SU-DHL-6 (cell line): ENCODE measurements at regions not wholly inside any gene's neighbourhood (a gene's known extent, or its start where the extent isn't known, plus 50 kb on each side); places are given as distances from the start of the nearest gene placed in this dataset.

Experiments used
- H2AFZ ChIP-seq: fragments of 200-600 bp; sonication (generic); 2 replicates; pipeline ENCODE4 v1.6.1; 2014; ENCODE audit warnings: low read depth, mild to moderate bottlenecking, moderate library complexity, mixed read lengths, antibody characterized with exemption, low read length; ENCODE audit not compliant: severe bottlenecking
- H3F3A ChIP-seq: fragments of 200-600 bp; shearing (Covaris generic); 2 replicates; pipeline ENCODE4 v1.6.0; 2016; ENCODE audit warnings: antibody characterized with exemption, mild to moderate bottlenecking; ENCODE audit not compliant: insufficient read depth
- H3K27ac ChIP-seq: fragments of 200-600 bp; sonication (generic); 2 replicates; pipeline ENCODE4 v1.5.1; 2016; ENCODE audit warnings: low read depth, mild to moderate bottlenecking, low read length, moderate library complexity, mixed read lengths
- H3K27me3 ChIP-seq: fragments of 200-600 bp; sonication (generic), shearing (Covaris generic); 2 replicates; pipeline ENCODE4 v1.6.0; 2014; ENCODE audit warnings: mild to moderate bottlenecking, low read length
- H3K36me3 ChIP-seq: fragments of 200-600 bp; sonication (generic); 2 replicates; pipeline ENCODE4 v1.6.1; 2014; ENCODE audit warnings: mild to moderate bottlenecking, low read length, mixed read lengths
- H3K4me2 ChIP-seq: fragments of 300-600, 200-600 bp; shearing (Covaris generic), sonication (generic); 2 replicates; pipeline ENCODE4 v1.6.0; 2014; ENCODE audit warnings: low read length, low read depth, mild to moderate bottlenecking; ENCODE audit not compliant: poor library complexity, severe bottlenecking
- H3K4me3 ChIP-seq: fragments of 200-600 bp; sonication (generic); 2 replicates; pipeline ENCODE4 v1.5.1; 2014; ENCODE audit warnings: antibody characterized with exemption, low read length, mild to moderate bottlenecking, mixed read lengths; ENCODE audit not compliant: insufficient read depth, poor library complexity, severe bottlenecking
- H3K79me2 ChIP-seq: fragments of 200-600 bp; sonication (generic); 2 replicates; pipeline ENCODE4 v1.6.1; 2014; ENCODE audit warnings: mild to moderate bottlenecking, low read length, moderate library complexity; ENCODE audit not compliant: insufficient read depth
- H3K9ac ChIP-seq: fragments of 200-600 bp; sonication (generic); 2 replicates; pipeline ENCODE4 v1.7.0; 2014; ENCODE audit warnings: mild to moderate bottlenecking, low read length
- H3K9me2 ChIP-seq: fragments of 200-600 bp; sonication (generic); replicated peaks from 2 replicates; pipeline ENCODE4 v1.6.1; 2014; ENCODE audit warnings: low read length; ENCODE audit not compliant: insufficient read depth
- H3K9me3 ChIP-seq: fragments of 200-600 bp; sonication (generic); 2 replicates; pipeline ENCODE4 v1.6.1; 2014; ENCODE audit warnings: low read length, mixed read lengths; ENCODE audit not compliant: insufficient read depth
- H4K20me1 ChIP-seq: fragments of 200-600 bp; sonication (generic); 2 replicates; pipeline ENCODE4 v1.6.1; 2014; ENCODE audit warnings: low read depth, mild to moderate bottlenecking, antibody characterized with exemption, low read length, moderate library complexity, mixed read lengths
- CTCF ChIP-seq: fragments of 200-600 bp; sonication (generic); IDR thresholded peaks from one replicate; pipeline ENCODE4 v1.5.1; 2017; ENCODE audit warnings: antibody characterized with exemption, mild to moderate bottlenecking, low read length, moderate library complexity; ENCODE audit not compliant: insufficient read depth, poor library complexity, severe bottlenecking
- EZH2phosphoT487 ChIP-seq: fragments of 200-600 bp; sonication (generic), shearing (Covaris generic); conservative IDR thresholded peaks from 2 replicates; pipeline ENCODE4 v1.6.1; 2018; ENCODE audit warnings: mild to moderate bottlenecking, antibody characterized with exemption, low read length, moderate library complexity, mixed read lengths

GRCh38 chr3:59385547-59385946, 335.7 kb upstream of the CFAP20DC start:
- H3K36me3 ChIP-seq: no peaks in the 10 kb centered on the region
- no peaks in the 10 kb centered on the region for H3K9me3 ChIP-seq
- no peak overlapping the region for H3K4me3 ChIP-seq
- H3K9me2 ChIP-seq: no peaks in the 10 kb centered on the region
- H3K4me2 ChIP-seq: no peak overlapping the region
- no peak overlapping the region for H3K9ac ChIP-seq
- H3K27me3 ChIP-seq: no peaks in the 10 kb centered on the region
- no peaks in the 10 kb centered on the region for H3K79me2 ChIP-seq
- H3F3A ChIP-seq: no peaks in the 10 kb centered on the region
- no peaks in the 10 kb centered on the region for H4K20me1 ChIP-seq
- H2AFZ ChIP-seq: no peak overlapping the region
- TF ChIP-seq EZH2phosphoT487: no peak
- no peak for TF ChIP-seq CTCF
- H3K27ac ChIP-seq: no peak overlapping the region

DNA sequence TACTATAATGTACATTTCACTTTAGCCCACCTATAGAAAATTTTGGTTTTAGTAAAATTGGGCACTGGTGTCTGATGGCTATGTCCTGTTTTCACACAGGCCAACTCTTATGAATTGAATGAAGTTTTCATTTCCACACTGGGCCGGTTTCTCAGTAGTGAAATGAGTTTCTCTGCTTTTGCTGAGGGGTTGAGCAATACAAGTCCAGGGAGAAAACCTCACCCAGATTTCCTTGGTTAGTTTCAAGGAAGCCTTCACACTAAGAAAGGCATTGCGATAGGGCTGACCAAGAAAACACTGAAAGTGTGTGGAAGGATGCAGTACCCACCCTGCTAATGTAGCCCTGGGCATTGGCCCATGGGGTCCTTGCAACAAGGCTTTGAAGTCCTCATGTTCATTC, 331.5 kb upstream of the CFAP20DC start:
- Histone ChIP-seq H3K9me2 (no peaks in the 10 kb centered on the region), H2AFZ (no peak overlapping the region), H3K79me2 (no peaks in the 10 kb centered on the region), H3K27ac (no peak overlapping the region), H4K20me1 (no peaks in the 10 kb centered on the region), H3K9me3 (no peaks in the 10 kb centered on the region), H3K4me3 (no peak overlapping the region), H3F3A (no peaks in the 10 kb centered on the region), H3K27me3 (no peaks in the 10 kb centered on the region), H3K4me2 (no peak overlapping the region), H3K36me3 (no peaks in the 10 kb centered on the region), H3K9ac (no peak overlapping the region)
- no peak for TF ChIP-seq EZH2phosphoT487
- TF ChIP-seq CTCF: no peak

GRCh38 chr3:59380146-59380545, 330.3 kb upstream of the CFAP20DC start:
- Histone ChIP-seq H3K9ac (no peak overlapping the region), H3K9me3 (no peaks in the 10 kb centered on the region)

More at GRCh38 chr3:59380146-59380545, 330.3 kb upstream of the CFAP20DC start:
- Histone ChIP-seq H3K27me3 (no peaks in the 10 kb centered on the region), H3K4me3 (no peak overlapping the region), H3K4me2 (no peak overlapping the region), H3K9me2 (no peaks in the 10 kb centered on the region), H3K79me2 (no peaks in the 10 kb centered on the region), H4K20me1 (no peaks in the 10 kb centered on the region), H3K36me3 (no peaks in the 10 kb centered on the region), H2AFZ (no peak overlapping the region), H3F3A (no peaks in the 10 kb centered on the region), H3K27ac (no peak overlapping the region)
- no peak for TF ChIP-seq CTCF
- TF ChIP-seq EZH2phosphoT487: no peak
